ENCODE measurements at regions not wholly inside any gene's neighbourhood (a gene's known extent, or its start where the extent isn't known, plus 50 kb on each side); places are given as distances from the start of the nearest gene placed in this dataset.

DNA sequence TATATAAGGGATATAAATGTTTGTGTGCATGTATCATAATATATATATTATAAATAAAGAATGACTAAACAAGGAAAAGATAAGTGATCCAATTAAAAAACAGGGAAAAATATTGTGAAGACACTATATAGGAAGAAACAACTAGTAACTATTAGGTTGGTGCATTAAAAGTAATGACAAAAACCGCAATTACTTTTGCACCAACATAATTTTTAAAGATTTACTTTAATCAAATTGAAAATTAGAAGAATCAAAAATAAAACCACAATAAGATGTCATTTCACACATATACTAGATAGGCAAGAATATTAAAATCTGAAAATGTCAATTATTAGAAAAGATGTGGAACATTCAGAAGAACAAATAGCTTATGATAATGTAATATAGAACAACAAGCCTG is 595.9 kb downstream of the KCNJ3 start:
- Histone ChIP-seq H3K4me3 (no peak overlapping the region), H3K27ac (no peak overlapping the region), H3K36me3 (no peaks in the 10 kb centered on the region), H3K4me1 (no peaks in the 10 kb centered on the region), H3K9me3 (no peaks in the 10 kb centered on the region), H3K27me3 (no peaks in the 10 kb centered on the region)
- intact Hi-C loops (cut with DNase I; ENCODE audit: low total_unique reads), result no loop called here
- TF ChIP-seq CTCF (IDR thresholded peaks at IDR 0.05 in 4 of 5, conservative IDR thresholded peaks at IDR 0.05 in 1 of 5), result no peak
- no peak for ATAC-seq
- DNase-seq, result no peak
- in situ Hi-C loops (cut with MboI; ENCODE audit: low sequenced_read_pairs in 4 of 4), result no loop called here

DNA sequence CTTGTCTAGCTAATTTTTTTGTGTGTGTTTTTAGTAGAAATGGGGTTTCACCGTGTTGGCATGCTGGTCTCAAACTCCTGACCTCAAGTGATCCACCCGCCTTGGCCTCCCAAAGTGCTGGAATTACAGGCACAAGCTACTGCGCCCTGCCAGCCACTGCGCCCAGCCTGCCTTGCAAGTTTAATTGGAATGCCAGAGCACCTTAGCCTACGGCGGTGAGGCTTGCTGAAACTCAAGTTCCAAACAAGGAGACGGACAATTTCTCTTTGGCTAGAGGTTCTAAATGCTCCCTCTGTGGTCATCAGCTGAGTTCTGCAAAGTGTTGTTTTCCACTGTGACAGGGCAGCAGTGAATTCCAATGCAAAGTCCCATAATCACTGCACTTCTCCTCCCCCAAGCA is 583.4 kb downstream of the KCNJ3 start:
- H3K27ac ChIP-seq, result no peak overlapping the region
- DNase-seq, result no peak
- no peaks in the 10 kb centered on the region for H3K36me3 ChIP-seq
- in situ Hi-C loops (cut with MboI; ENCODE audit: low sequenced_read_pairs in 4 of 4), result no loop called here
- no peaks in the 10 kb centered on the region for H3K4me1 ChIP-seq
- ATAC-seq, result no peak
- no peaks in the 10 kb centered on the region for H3K9me3 ChIP-seq
- no peak for TF ChIP-seq CTCF (IDR thresholded peaks at IDR 0.05 in 4 of 5, conservative IDR thresholded peaks at IDR 0.05 in 1 of 5)
- no peak for TF ChIP-seq POLR2A (IDR thresholded peaks at IDR 0.05)
- no peaks in the 10 kb centered on the region for H3K27me3 ChIP-seq
- no peak overlapping the region for H3K4me3 ChIP-seq
- intact Hi-C loops (cut with DNase I; ENCODE audit: low total_unique reads), result no loop called here

DNA sequence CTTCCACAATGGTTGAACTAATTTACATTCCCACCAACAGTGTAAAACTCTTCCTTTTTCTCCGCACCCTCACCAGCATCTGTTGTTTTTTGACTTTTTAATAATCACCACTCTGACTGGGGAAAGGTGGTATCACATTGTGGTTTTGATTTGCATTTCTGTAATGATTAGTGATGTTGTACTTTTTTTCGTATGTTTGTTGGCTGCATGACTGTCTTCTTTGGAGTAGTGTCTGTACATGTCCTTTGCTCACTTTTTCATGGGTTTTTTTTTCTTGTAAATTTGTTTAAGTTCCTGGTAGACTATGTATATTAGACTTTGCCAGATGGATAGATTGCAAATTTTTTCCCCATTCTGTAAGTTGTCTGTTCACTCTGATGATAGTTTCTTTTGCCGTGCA is 574.8 kb downstream of the KCNJ3 start:
- ATAC-seq (no peak), DNase-seq (no peak)
- no peak for TF ChIP-seq POLR2A (IDR thresholded peaks at IDR 0.05)
- TF ChIP-seq CTCF (IDR thresholded peaks at IDR 0.05 in 4 of 5, conservative IDR thresholded peaks at IDR 0.05 in 1 of 5), result no peak
- Histone ChIP-seq H3K27me3 (no peaks in the 10 kb centered on the region), H3K4me3 (no peak overlapping the region), H3K36me3 (no peaks in the 10 kb centered on the region), H3K9me3 (no peaks in the 10 kb centered on the region), H3K4me1 (no peaks in the 10 kb centered on the region), H3K27ac (no peak overlapping the region)
- in situ Hi-C loops (cut with MboI; ENCODE audit: low sequenced_read_pairs in 4 of 4) (no loop called here), intact Hi-C loops (cut with DNase I; ENCODE audit: low total_unique reads) (no loop called here)

GRCh38 chr2:155266583-155266982 is 568.1 kb downstream of the KCNJ3 start:
- intact Hi-C loops (cut with DNase I; ENCODE audit: low total_unique reads) (no loop called here), in situ Hi-C loops (cut with MboI; ENCODE audit: low sequenced_read_pairs in 4 of 4) (no loop called here)
- Histone ChIP-seq H3K27ac (no peak overlapping the region), H3K4me3 (no peak overlapping the region), H3K4me1 (no peaks in the 10 kb centered on the region), H3K36me3 (no peaks in the 10 kb centered on the region), H3K27me3 (no peaks in the 10 kb centered on the region), H3K9me3 (no peaks in the 10 kb centered on the region)
- ATAC-seq (no peak), DNase-seq (no peak)
- no peak for TF ChIP-seq POLR2A (IDR thresholded peaks at IDR 0.05)
- no peak for TF ChIP-seq CTCF (IDR thresholded peaks at IDR 0.05 in 4 of 5, conservative IDR thresholded peaks at IDR 0.05 in 1 of 5)

DNA sequence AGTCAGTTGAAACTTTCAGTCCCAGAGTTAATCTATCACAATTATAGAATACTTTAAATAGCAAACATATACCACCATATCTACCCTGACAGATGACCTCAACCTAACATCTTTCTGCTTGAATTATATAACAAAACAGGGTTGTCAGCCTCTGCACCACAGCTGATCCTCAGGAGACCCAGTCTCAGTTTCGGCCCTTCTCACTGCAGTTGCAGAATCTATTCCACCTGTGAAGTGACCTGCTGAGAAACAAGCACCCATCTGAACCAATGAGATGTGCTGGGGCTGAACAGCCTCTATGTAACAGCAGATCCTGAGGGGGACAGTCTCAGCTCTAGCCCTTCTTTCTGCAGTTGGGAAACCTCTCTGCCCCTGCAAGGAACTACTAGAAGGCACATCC is 567.6 kb downstream of the KCNJ3 start:
- TF ChIP-seq CTCF (IDR thresholded peaks at IDR 0.05 in 4 of 5, conservative IDR thresholded peaks at IDR 0.05 in 1 of 5) (no peak), POLR2A (IDR thresholded peaks at IDR 0.05) (no peak)
- no peak for ATAC-seq
- no peak for DNase-seq
- in situ Hi-C loops (cut with MboI; ENCODE audit: low sequenced_read_pairs in 4 of 4) (no loop called here), intact Hi-C loops (cut with DNase I; ENCODE audit: low total_unique reads) (no loop called here)
- no peaks in the 10 kb centered on the region for H3K36me3 ChIP-seq
- H3K4me3 ChIP-seq, result no peak overlapping the region
- no peaks in the 10 kb centered on the region for H3K9me3 ChIP-seq
- H3K27ac ChIP-seq, result no peak overlapping the region
- H3K4me1 ChIP-seq, result no peaks in the 10 kb centered on the region
- no peaks in the 10 kb centered on the region for H3K27me3 ChIP-seq
